HCT116 (cell line): ENCODE measurements at regions not wholly inside any gene's neighbourhood (a gene's known extent, or its start where the extent isn't known, plus 50 kb on each side); places are given as distances from the start of the nearest gene placed in this dataset.

Experiments used
- ATAC-seq: fragments of 200-7000 bp; cut with Tn5 transposase; 2 replicates; pipeline ENCODE4 v1.9.1; 2020; ENCODE audit warnings: mild to moderate bottlenecking, moderate library complexity
- BruUV-seq: library from RNA; stranded (reverse); fragments of 400-500 nt; replicated peaks from 2 replicates; lab custom pipeline; 2021; lab: Mats Ljungman, UMichigan
- CTCF ChIA-PET: fragments of 300-600 bp; sonication (Branson Sonifier 250); formaldehyde crosslinking; loops from one replicate; lab custom pipeline; 2021; ENCODE audit warnings: antibody characterized with exemption; lab: Charles Lee
- POLR2A ChIA-PET: fragments of 300-600, 350-600 bp; sonication (Branson Sonifier 250); formaldehyde crosslinking; loops from one replicate; lab custom pipeline; 2021; ENCODE audit warnings: antibody characterized with exemption; lab: Charles Lee
- RAD21 ChIA-PET, 2 experiments: fragments of 300-600 bp; sonication (Branson Sonifier 250); formaldehyde crosslinking; loops; one replicate each; lab custom pipeline; 2023; ENCODE audit warnings: low total read pairs in 2 of 2; ENCODE audit not compliant: uncharacterized antibody in 2 of 2, unreplicated experiment in 2 of 2, low non-redundant PET in 1 of 2; lab: Charles Lee
- DNase-seq: peaks from one replicate; pipeline ENCODE4 v3.0.0-alpha.2; 2010; ENCODE audit warnings: low read depth, low spot score
- H2AFZ ChIP-seq: fragments of 200-600 bp; shearing (Covaris generic), sonication (generic); 2 replicates; pipeline ENCODE4 v1.6.1; 2017; ENCODE audit warnings: low read depth, mixed run types, mixed read lengths, antibody characterized with exemption, low read length; ENCODE audit not compliant: poor library complexity, severe bottlenecking
- H3K27ac ChIP-seq: 2 replicates; pipeline ENCODE4 v1.5.1; 2012; ENCODE audit warnings: low read depth, low read length
- H3K27me3 ChIP-seq: fragments of 200-600 bp; sonication (generic); 2 replicates; pipeline ENCODE4 v1.6.1; 2016; ENCODE audit warnings: mixed run types, low read length, mixed read lengths; ENCODE audit not compliant: insufficient read depth
- H3K36me3 ChIP-seq, 2 experiments: fragments of 200-500 bp in 1 of 2; fragments of 200-600 bp in 1 of 2; sonication (Bioruptor generic) in 1 of 2; sonication (generic) in 1 of 2; 2 replicates each; pipeline versions ENCODE4 v1.5.1 to v1.6.1; 2014 to 2016; ENCODE audit warnings: low read length in 2 of 2, inconsistent platforms in 1 of 2, mixed read lengths in 1 of 2, mixed run types in 1 of 2; ENCODE audit not compliant: insufficient read depth in 2 of 2, control insufficient read depth in 1 of 2
- H3K4me1 ChIP-seq, 2 experiments: fragments of 200-600 bp in 1 of 2; sonication (generic) in 1 of 2; 2 replicates each; pipeline versions ENCODE4 v1.5.1 to v1.6.1; 2012 to 2017; ENCODE audit warnings: low read length in 2 of 2, inconsistent platforms in 1 of 2, mild to moderate bottlenecking in 1 of 2, mixed read lengths in 1 of 2, mixed run types in 1 of 2, moderate library complexity in 1 of 2; ENCODE audit not compliant: insufficient read depth in 2 of 2, control insufficient read depth in 1 of 2
- H3K4me2 ChIP-seq: fragments of 200-600 bp; sonication (generic); 2 replicates; pipeline ENCODE4 v1.6.1; 2017; ENCODE audit warnings: mixed run types, low read length, mixed read lengths
- H3K4me3 ChIP-seq, 2 experiments: fragments of 200-600 bp in 1 of 2; sonication (generic) in 1 of 2; replicated peaks in 1 of 2; 2 replicates each; pipeline ENCODE4 v1.5.1; 2011 to 2016; ENCODE audit warnings: low read length in 2 of 2, control low read depth in 1 of 2, low read depth in 1 of 2, mild to moderate bottlenecking in 1 of 2, mixed read lengths in 1 of 2, mixed run types in 1 of 2
- H3K79me2 ChIP-seq: fragments of 200-600 bp; sonication (generic); 2 replicates; pipeline ENCODE4 v1.6.1; 2017; ENCODE audit warnings: mild to moderate bottlenecking, mixed run types, low read length, moderate library complexity, mixed read lengths; ENCODE audit not compliant: insufficient read depth
- H3K9ac ChIP-seq: fragments of 200-600 bp; sonication (generic); 2 replicates; pipeline ENCODE4 v1.6.1; 2016; ENCODE audit warnings: low read length, mixed read lengths
- H3K9me2 ChIP-seq: fragments of 200-600 bp; sonication (generic), shearing (Covaris generic); 2 replicates; pipeline ENCODE4 v1.6.1; 2017; ENCODE audit warnings: mixed run types, mild to moderate bottlenecking, moderate library complexity; ENCODE audit not compliant: insufficient read depth
- H3K9me3 ChIP-seq, 2 experiments: fragments of 200-500 bp in 1 of 2; fragments of 200-600 bp in 1 of 2; sonication (Bioruptor generic) in 1 of 2; sonication (generic) in 1 of 2; 2 replicates each; pipeline ENCODE4 v1.6.1; 2014 to 2017; ENCODE audit warnings: low read length in 2 of 2, mixed read lengths in 2 of 2, inconsistent platforms in 1 of 2, low read depth in 1 of 2, mild to moderate bottlenecking in 1 of 2, mixed run types in 1 of 2, moderate library complexity in 1 of 2; ENCODE audit not compliant: control insufficient read depth in 1 of 2, insufficient read depth in 1 of 2
- H4K20me1 ChIP-seq: fragments of 200-600 bp; sonication (generic), shearing (Covaris generic); 2 replicates; pipeline ENCODE4 v1.6.1; 2017; ENCODE audit warnings: mixed run types, mild to moderate bottlenecking, moderate library complexity; ENCODE audit not compliant: insufficient read depth
- CBX3 ChIP-seq: IDR thresholded peaks from 2 replicates; pipeline ENCODE4 v1.6.1; 2012; ENCODE audit warnings: low read depth
- CEBPB ChIP-seq: IDR thresholded peaks from 2 replicates; pipeline ENCODE4 v1.6.1; 2012; ENCODE audit warnings: low read depth
- CTCF ChIP-seq, 3 experiments: fragments of 200-600 bp in 1 of 3; sonication (generic) in 1 of 3; IDR thresholded peaks in 2 of 3; conservative IDR thresholded peaks in 1 of 3; 2 replicates each; pipeline ENCODE4 v1.5.1; 2012 to 2017; ENCODE audit warnings: low read depth in 2 of 3, low read length in 2 of 3, antibody characterized with exemption in 1 of 3, borderline replicate concordance in 1 of 3, control low read depth in 1 of 3, mild to moderate bottlenecking in 1 of 3, mixed read lengths in 1 of 3, mixed run types in 1 of 3, moderate library complexity in 1 of 3; ENCODE audit not compliant: insufficient read depth in 1 of 3
- ELF1 ChIP-seq: IDR thresholded peaks from 2 replicates; pipeline ENCODE4 v1.6.1; 2012; ENCODE audit warnings: low read depth, borderline replicate concordance
- EZH2phosphoT487 ChIP-seq: fragments of 200-600 bp; IDR thresholded peaks from 2 replicates; pipeline ENCODE4 v1.6.1; 2018; ENCODE audit warnings: antibody characterized with exemption, borderline replicate concordance
- FOSL1 ChIP-seq: IDR thresholded peaks from 2 replicates; pipeline ENCODE4 v1.6.1; 2012; ENCODE audit warnings: low read depth
- JUND ChIP-seq: IDR thresholded peaks from 2 replicates; pipeline ENCODE4 v1.6.1; 2012
- MAX ChIP-seq: IDR thresholded peaks from 2 replicates; pipeline ENCODE4 v1.6.1; 2012
- POLR2A ChIP-seq: IDR thresholded peaks from 2 replicates; pipeline ENCODE4 v1.7.0; 2011; ENCODE audit warnings: borderline replicate concordance; ENCODE audit not compliant: insufficient read depth, insufficient read length; ENCODE audit errors: extremely low read depth
- POLR2AphosphoS5 ChIP-seq: IDR thresholded peaks from 2 replicates; pipeline ENCODE4 v1.6.1; 2011; ENCODE audit warnings: mild to moderate bottlenecking, low read depth, low read length, moderate library complexity
- RAD21 ChIP-seq: IDR thresholded peaks from 2 replicates; pipeline ENCODE4 v1.6.1; 2012; ENCODE audit warnings: low read depth, mild to moderate bottlenecking
- SIN3A ChIP-seq: IDR thresholded peaks from 2 replicates; pipeline ENCODE4 v1.6.1; 2012; ENCODE audit warnings: low read depth
- TCF7L2 ChIP-seq: IDR thresholded peaks from 2 replicates; pipeline ENCODE4 v1.7.0; 2011; ENCODE audit warnings: borderline replicate concordance, inconsistent platforms; ENCODE audit not compliant: insufficient read depth, insufficient read length; ENCODE audit errors: extremely low read depth
- YY1 ChIP-seq: IDR thresholded peaks from 2 replicates; pipeline ENCODE4 v1.6.1; 2011; ENCODE audit warnings: low read length, low read depth, moderate library complexity, mild to moderate bottlenecking; ENCODE audit not compliant: insufficient replicate concordance; ENCODE audit errors: extremely low read depth
- ZBTB33 ChIP-seq: IDR thresholded peaks from 2 replicates; pipeline ENCODE4 v1.6.1; 2011; ENCODE audit warnings: mild to moderate bottlenecking, low read length, moderate library complexity; ENCODE audit not compliant: insufficient replicate concordance; ENCODE audit errors: extremely low read depth
- ZFX ChIP-seq: fragments of 450-650 bp; IDR thresholded peaks from 2 replicates; pipeline ENCODE4 v1.6.1; 2017
- ZNF274 ChIP-seq: fragments of 200-500 bp; sonication (Bioruptor generic); IDR thresholded peaks from 2 replicates; pipeline ENCODE4 v1.6.1; 2014; ENCODE audit warnings: mild to moderate bottlenecking, low read depth, low read length, inconsistent platforms
- intact Hi-C: fragments of 100-400 bp; cut with micrococcal nuclease; formaldehyde crosslinking; loops from 2 replicates; pipeline ENCODE4 v1.10.0; 2022
- TF ChIP-seq, protein P1 (sequence below): IDR thresholded peaks from 2 replicates; pipeline ENCODE4 v1.6.1; 2012

DNA sequence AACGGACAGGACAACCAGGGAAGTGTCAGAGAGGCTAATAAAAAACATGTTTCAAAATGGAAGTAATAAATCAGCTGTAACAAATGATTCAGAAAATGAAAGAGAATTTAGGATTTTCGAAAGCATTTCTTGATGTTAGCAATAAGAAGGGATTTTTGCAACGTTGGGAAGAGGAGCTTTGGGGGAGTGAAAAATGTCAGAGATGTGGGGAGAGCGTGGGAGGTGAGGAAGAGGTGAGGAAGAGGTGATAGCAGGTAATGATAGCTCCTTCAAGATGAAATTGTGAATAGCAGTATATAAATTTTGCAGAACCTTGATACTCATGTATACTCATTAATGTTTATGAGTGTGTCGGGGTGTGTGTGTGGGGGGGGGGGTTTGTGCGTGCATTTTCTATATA lies 76.2 kb upstream of the COX10 start (continued):
- TF ChIP-seq CTCF (IDR thresholded peaks at IDR 0.05 in 2 of 3, conservative IDR thresholded peaks at IDR 0.05 in 1 of 3; ENCODE audit: borderline replicate concordance in 1 of 3, insufficient read depth in 1 of 3, low read depth in 2 of 3, low read length in 2 of 3) = no peak
- no peak for TF ChIP-seq MAX
- TF ChIP-seq, protein P1, sequence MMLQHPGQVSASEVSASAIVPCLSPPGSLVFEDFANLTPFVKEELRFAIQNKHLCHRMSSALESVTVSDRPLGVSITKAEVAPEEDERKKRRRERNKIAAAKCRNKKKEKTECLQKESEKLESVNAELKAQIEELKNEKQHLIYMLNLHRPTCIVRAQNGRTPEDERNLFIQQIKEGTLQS = no peak
- no peak for TF ChIP-seq RAD21
- TF ChIP-seq EZH2phosphoT487 = no peak
- TF ChIP-seq ZBTB33 = no peak
- no peak for TF ChIP-seq CBX3
- TF ChIP-seq JUND = no peak
- TF ChIP-seq POLR2AphosphoS5 = no peak

DNA sequence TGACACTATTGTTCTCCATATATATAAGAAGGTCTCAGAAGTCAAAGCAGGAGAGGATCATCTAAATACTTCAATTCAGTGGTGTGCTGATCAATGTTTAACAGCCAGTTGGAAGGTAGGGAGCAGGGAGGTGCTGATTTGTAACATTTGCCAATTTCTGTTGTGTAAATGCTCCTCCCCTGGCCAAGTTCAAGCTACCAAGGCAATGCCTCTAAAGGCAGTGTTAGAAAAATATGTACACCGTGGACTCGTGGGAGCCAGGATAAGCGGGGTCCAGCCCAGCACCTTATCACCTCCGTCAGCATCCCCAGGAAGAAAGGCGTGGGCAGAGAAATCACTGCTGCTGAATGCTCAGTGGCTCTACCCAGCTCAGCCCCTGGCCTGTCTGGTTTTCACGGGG lies 75.3 kb upstream of the COX10 start:
- Histone ChIP-seq H3K4me3 (no peak overlapping the region), H3K4me1 (no peaks in the 10 kb centered on the region), H3K4me2 (no peak overlapping the region), H3K9ac (no peak overlapping the region), H2AFZ (no peak overlapping the region), H3K36me3 (no peaks in the 10 kb centered on the region), H3K79me2 (no peaks in the 10 kb centered on the region), H3K9me3 (no peaks in the 10 kb centered on the region), H4K20me1 (no peaks in the 10 kb centered on the region), H3K9me2 (no peaks in the 10 kb centered on the region), H3K27me3 (no peaks in the 10 kb centered on the region), H3K27ac (no peak overlapping the region)
- ChIA-PET POLR2A (no interaction called here), RAD21 (no interaction called here), CTCF (no interaction called here)
- intact Hi-C loops = no loop called here
- ATAC-seq (no peak), DNase-seq (no peak)
- no TSS peak for BruUV-seq
- TF ChIP-seq FOSL1 (no peak), CEBPB (no peak), CTCF (IDR thresholded peaks at IDR 0.05 in 2 of 3, conservative IDR thresholded peaks at IDR 0.05 in 1 of 3; ENCODE audit: borderline replicate concordance in 1 of 3, insufficient read depth in 1 of 3, low read depth in 2 of 3, low read length in 2 of 3) (no peak), JUND (no peak), ELF1 (no peak), RAD21 (no peak), ZFX (no peak), POLR2AphosphoS5 (no peak), ZNF274 (no peak), POLR2A (no peak), SIN3A (no peak), TCF7L2 (no peak), YY1 (no peak), EZH2phosphoT487 (no peak)
